ENCODE measurements at regions not wholly inside any gene's neighbourhood (a gene's known extent, or its start where the extent isn't known, plus 50 kb on each side); places are given as distances from the start of the nearest gene placed in this dataset.

DNA sequence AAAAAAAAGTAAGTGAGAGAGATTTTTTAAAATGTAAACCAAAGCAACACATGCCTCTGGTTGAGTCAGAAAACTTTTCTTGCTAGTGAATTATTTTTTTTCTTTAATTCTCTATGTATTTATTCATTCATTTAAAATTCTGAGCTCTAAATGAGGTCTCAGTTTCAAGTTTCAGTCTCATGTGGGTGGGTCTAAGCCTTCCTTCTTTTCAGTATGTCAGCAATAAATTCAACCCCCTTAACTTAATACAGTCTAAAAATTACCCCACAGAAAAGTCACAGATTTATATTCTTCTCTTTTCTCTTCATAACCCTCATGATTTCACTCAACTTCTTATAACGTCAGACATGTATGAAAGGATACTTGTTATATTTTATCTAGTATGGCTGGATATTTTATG is 663.3 kb upstream of the PTCHD4 start:
- TF ChIP-seq, protein P1, sequence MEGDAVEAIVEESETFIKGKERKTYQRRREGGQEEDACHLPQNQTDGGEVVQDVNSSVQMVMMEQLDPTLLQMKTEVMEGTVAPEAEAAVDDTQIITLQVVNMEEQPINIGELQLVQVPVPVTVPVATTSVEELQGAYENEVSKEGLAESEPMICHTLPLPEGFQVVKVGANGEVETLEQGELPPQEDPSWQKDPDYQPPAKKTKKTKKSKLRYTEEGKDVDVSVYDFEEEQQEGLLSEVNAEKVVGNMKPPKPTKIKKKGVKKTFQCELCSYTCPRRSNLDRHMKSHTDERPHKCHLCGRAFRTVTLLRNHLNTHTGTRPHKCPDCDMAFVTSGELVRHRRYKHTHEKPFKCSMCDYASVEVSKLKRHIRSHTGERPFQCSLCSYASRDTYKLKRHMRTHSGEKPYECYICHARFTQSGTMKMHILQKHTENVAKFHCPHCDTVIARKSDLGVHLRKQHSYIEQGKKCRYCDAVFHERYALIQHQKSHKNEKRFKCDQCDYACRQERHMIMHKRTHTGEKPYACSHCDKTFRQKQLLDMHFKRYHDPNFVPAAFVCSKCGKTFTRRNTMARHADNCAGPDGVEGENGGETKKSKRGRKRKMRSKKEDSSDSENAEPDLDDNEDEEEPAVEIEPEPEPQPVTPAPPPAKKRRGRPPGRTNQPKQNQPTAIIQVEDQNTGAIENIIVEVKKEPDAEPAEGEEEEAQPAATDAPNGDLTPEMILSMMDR (IDR thresholded peaks at IDR 0.05), result no peak
- TF ChIP-seq POLR2A (IDR thresholded peaks at IDR 0.05) (no peak), EP300 (IDR thresholded peaks at IDR 0.05) (no peak)
